UCSD-AML1 (cell line): ENCODE measurements at regions not wholly inside any gene's neighbourhood (a gene's known extent, or its start where the extent isn't known, plus 50 kb on each side); places are given as distances from the start of the nearest gene placed in this dataset.

ENCODE experiments used
- DNase-seq: peaks from one replicate; lab custom pipeline; 2025; ENCODE audit not compliant: unreplicated experiment; lab: John Stamatoyannopoulos, UW

- DNase-seq, result no peak
These were observed 119.1 kb upstream of the MTNR1B start for GRCh38 chr11:92850296-92850826.

GRCh38 chr11:92852229-92852628 is 117.2 kb upstream of the MTNR1B start:
- DNase-seq, result no peak

GRCh38 chr11:92852946-92853345 is 116.5 kb upstream of the MTNR1B start:
- DNase-seq, result no peak

- DNase-seq, result no peak
These were observed 115.3 kb upstream of the MTNR1B start for GRCh38 chr11:92854162-92854561.

- DNase-seq, result no peak
These were observed 114.5 kb upstream of the MTNR1B start for GRCh38 chr11:92854952-92855351.

- no peak for DNase-seq
These were observed 113.6 kb upstream of the MTNR1B start for GRCh38 chr11:92855607-92856405.

GRCh38 chr11:92857407-92857806 is 112.0 kb upstream of the MTNR1B start:
- no peak for DNase-seq

GRCh38 chr11:92859156-92859690 is 110.2 kb upstream of the MTNR1B start:
- DNase-seq, result no peak

GRCh38 chr11:92861634-92862033 is 107.8 kb upstream of the MTNR1B start:
- DNase-seq, result no peak

GRCh38 chr11:92865352-92865751 is 104.1 kb upstream of the MTNR1B start:
- DNase-seq, result no peak

- DNase-seq, result no peak
These were observed 102.7 kb upstream of the MTNR1B start for GRCh38 chr11:92866679-92867282.

- DNase-seq, result no peak
These were observed 101.4 kb upstream of the MTNR1B start for GRCh38 chr11:92867913-92868619.

GRCh38 chr11:92869716-92870115 is 99.7 kb upstream of the MTNR1B start:
- DNase-seq, result no peak

- no peak for DNase-seq
These were observed 99.1 kb upstream of the MTNR1B start for GRCh38 chr11:92870196-92870832.

GRCh38 chr11:92873551-92873950 is 95.9 kb upstream of the MTNR1B start:
- DNase-seq, result no peak

GRCh38 chr11:92875473-92875872 is 94.0 kb upstream of the MTNR1B start:
- no peak for DNase-seq

- no peak for DNase-seq
These were observed 90.4 kb upstream of the MTNR1B start for GRCh38 chr11:92879086-92879485.

GRCh38 chr11:92880381-92880780 is 89.1 kb upstream of the MTNR1B start:
- DNase-seq, result no peak

- no peak for DNase-seq
These were observed 87.5 kb upstream of the MTNR1B start for GRCh38 chr11:92881940-92882450.

GRCh38 chr11:92882828-92883611 is 86.4 kb upstream of the MTNR1B start:
- no peak for DNase-seq
